Endothelial cell of umbilical vein (primary cell): ENCODE measurements at regions not wholly inside any gene's neighbourhood (a gene's known extent, or its start where the extent isn't known, plus 50 kb on each side); places are given as distances from the start of the nearest gene placed in this dataset.

ENCODE experiments used
- BruUV-seq: library from RNA; stranded (reverse); fragments of 400-500 nt; replicated peaks from 2 replicates; lab custom pipeline; 2021; lab: Mats Ljungman, UMichigan
- CTCF ChIA-PET: fragments of 300-600, 350-600 bp; sonication (Branson Sonifier 250); formaldehyde crosslinking; loops from one replicate; lab custom pipeline; 2021; ENCODE audit warnings: antibody characterized with exemption, inconsistent platforms; lab: Charles Lee
- POLR2A ChIA-PET: fragments of 300-600, 350-600 bp; sonication (Branson Sonifier 250); formaldehyde crosslinking; loops from one replicate; lab custom pipeline; 2021; ENCODE audit warnings: antibody characterized with exemption, inconsistent platforms; lab: Charles Lee
- DNase-seq: peaks from one replicate; pipeline ENCODE4 v3.0.0-alpha.2; 2011; ENCODE audit warnings: low read depth, low spot score
- FAIRE-seq: peaks from 2 replicates; lab custom pipeline; 2011; peaks lifted over from hg19 to GRCh38; lab: Jason Lieb, UNC
- H2AFZ ChIP-seq: 2 replicates; pipeline ENCODE4 v1.6.0; 2012; ENCODE audit warnings: low read depth, low read length, control low read depth, inconsistent platforms
- H3K27ac ChIP-seq: 2 replicates; pipeline ENCODE4 v1.5.1; 2011; ENCODE audit warnings: low read depth, mild to moderate bottlenecking, control low read depth, low read length, moderate library complexity; ENCODE audit not compliant: insufficient read depth
- H3K27me3 ChIP-seq, 2 experiments: 2 replicates each; pipeline versions ENCODE4 v1.6.0 to v1.6.1; 2011; ENCODE audit warnings: low read length in 2 of 2, mixed read lengths in 1 of 2; ENCODE audit not compliant: control insufficient read depth in 2 of 2, insufficient read depth in 2 of 2
- H3K36me3 ChIP-seq, 2 experiments: 2 replicates in 1 of 2; 3 replicates in 1 of 2; pipeline ENCODE4 v1.5.1; 2011; ENCODE audit warnings: low read length in 2 of 2, mild to moderate bottlenecking in 1 of 2, moderate library complexity in 1 of 2; ENCODE audit not compliant: control insufficient read depth in 2 of 2, insufficient read depth in 2 of 2; ENCODE audit errors: extremely low read depth in 1 of 2
- H3K4me1 ChIP-seq: 3 replicates; pipeline ENCODE4 v1.5.1; 2011; ENCODE audit warnings: mild to moderate bottlenecking, low read length; ENCODE audit not compliant: control insufficient read depth, insufficient read depth; ENCODE audit errors: extremely low read depth
- H3K4me2 ChIP-seq: 2 replicates; pipeline ENCODE4 v1.6.1; 2011; ENCODE audit warnings: low read length, control low read depth, mixed read lengths; ENCODE audit not compliant: insufficient read depth
- H3K4me3 ChIP-seq, 3 experiments: fragments of 200-600 bp in 1 of 3; sonication (generic), shearing (Covaris generic) in 1 of 3; replicated peaks in 1 of 3; 2 replicates each; pipeline ENCODE4 v1.5.1; 2011 to 2016; ENCODE audit warnings: control low read depth in 3 of 3, low read length in 3 of 3, mild to moderate bottlenecking in 2 of 3, inconsistent platforms in 1 of 3, low read depth in 1 of 3, moderate library complexity in 1 of 3; ENCODE audit not compliant: insufficient read depth in 1 of 3
- H3K79me2 ChIP-seq: 2 replicates; pipeline ENCODE4 v1.6.0; 2012; ENCODE audit warnings: low read length, inconsistent platforms; ENCODE audit not compliant: control insufficient read depth, insufficient read depth
- H3K9ac ChIP-seq: replicated peaks from 2 replicates; pipeline ENCODE3; 2011; ENCODE audit warnings: low read length, control low read depth; ENCODE audit not compliant: insufficient read depth; ENCODE audit errors: extremely low read depth
- H3K9me1 ChIP-seq: replicated peaks from 3 replicates; pipeline ENCODE4 v1.6.0; 2011; ENCODE audit warnings: mild to moderate bottlenecking, low read length; ENCODE audit not compliant: control insufficient read depth, insufficient read depth; ENCODE audit errors: extremely low read depth
- H3K9me3 ChIP-seq: replicated peaks from 2 replicates; pipeline ENCODE4 v1.5.1; 2012; ENCODE audit warnings: low read length, inconsistent platforms; ENCODE audit not compliant: control insufficient read depth, insufficient read depth
- H4K20me1 ChIP-seq: replicated peaks from 2 replicates; pipeline ENCODE3; 2011; ENCODE audit warnings: mild to moderate bottlenecking, low read length; ENCODE audit not compliant: control insufficient read depth, insufficient read depth; ENCODE audit errors: extremely low read depth
- EZH2 ChIP-seq: IDR thresholded peaks from 2 replicates; pipeline ENCODE4 v1.6.1; 2012; ENCODE audit warnings: borderline replicate concordance, low read depth, mild to moderate bottlenecking, moderate library complexity, low read length, inconsistent platforms; ENCODE audit not compliant: severe bottlenecking
- FOS ChIP-seq: IDR thresholded peaks from 2 replicates; pipeline ENCODE4 v1.6.1; 2011; ENCODE audit warnings: mild to moderate bottlenecking, low read length, moderate library complexity, borderline replicate concordance; ENCODE audit not compliant: insufficient read depth
- GATA2 ChIP-seq: IDR thresholded peaks from 2 replicates; pipeline ENCODE4 v1.7.0; 2011; ENCODE audit warnings: low read depth, mild to moderate bottlenecking, moderate library complexity, mixed read lengths, low read length; ENCODE audit not compliant: insufficient read length, insufficient read depth
- JUN ChIP-seq: IDR thresholded peaks from 2 replicates; pipeline ENCODE4 v1.6.1; 2011; ENCODE audit warnings: borderline replicate concordance, low read depth; ENCODE audit not compliant: insufficient read length, insufficient read depth
- MAX ChIP-seq: IDR thresholded peaks from 2 replicates; pipeline ENCODE4 v1.6.1; 2011; ENCODE audit not compliant: insufficient read depth, insufficient read length
- MYC ChIP-seq: IDR thresholded peaks from one replicate; pipeline ENCODE4 v1.6.1; 2011; ENCODE audit warnings: mild to moderate bottlenecking, low read depth, low read length
- POLR2A ChIP-seq: IDR thresholded peaks from 2 replicates; pipeline ENCODE4 v1.6.1; 2012; ENCODE audit warnings: low read depth, mild to moderate bottlenecking, control low read depth, low read length
- POLR2AphosphoS5 ChIP-seq: IDR thresholded peaks from 2 replicates; pipeline ENCODE4 v1.6.1; 2012; ENCODE audit warnings: low read depth, mild to moderate bottlenecking, control low read depth, low read length, moderate library complexity; ENCODE audit not compliant: insufficient read depth
- dilution Hi-C: fragments of 300-500 bp; cut with MboI; formaldehyde crosslinking; loops from one replicate; pipeline ENCODE4 v1.15.0; 2019; ENCODE audit warnings: low sequenced_read_pairs; ENCODE audit not compliant: extremely low pct_ligation_motif_present
- intact Hi-C: fragments of 100-400 bp; cut with micrococcal nuclease; formaldehyde crosslinking; loops from one replicate; pipeline ENCODE4 v1.10.0; 2022
- TF ChIP-seq, protein P1 (sequence below), 2 donors: IDR thresholded peaks; 1 replicate in 1 of 2; 2 replicates in 1 of 2; pipeline ENCODE4 v1.5.1; 2011; ENCODE audit warnings: low read length in 2 of 2, mild to moderate bottlenecking in 2 of 2, moderate library complexity in 2 of 2, control low read depth in 1 of 2, inconsistent platforms in 1 of 2, low read depth in 1 of 2; ENCODE audit not compliant: insufficient read depth in 1 of 2; ENCODE audit errors: extremely low read depth in 1 of 2

GRCh38 chr7:138307633-138308032 lies 152.4 kb upstream of the TRIM24 start:
- intact Hi-C loops (no loop called here), dilution Hi-C loops (no loop called here)
- Histone ChIP-seq H3K4me2 (no peak overlapping the region), H4K20me1 (no peaks in the 10 kb centered on the region), H3K4me1 (no peaks in the 10 kb centered on the region), H3K36me3 (no peaks in the 10 kb centered on the region), H3K79me2 (no peaks in the 10 kb centered on the region), H2AFZ (no peak overlapping the region), H3K27me3 (no peaks in the 10 kb centered on the region), H3K27ac (no peak overlapping the region), H3K9ac (no peak overlapping the region), H3K9me1 (no peaks in the 10 kb centered on the region), H3K4me3 (no peak overlapping the region), H3K9me3 (no peaks in the 10 kb centered on the region)
- DNase-seq (no peak), FAIRE-seq (no peak)
- no TSS peak for BruUV-seq
- CTCF ChIA-PET, result interaction anchor here (1.4 kb wide), 1 partner anchor 14 kb away, joined by 3 read pairs; no protein-coding TSS in a partner anchor
- TF ChIP-seq EZH2 (no peak), FOS (no peak), MYC (no peak), POLR2A (no peak), POLR2AphosphoS5 (no peak), GATA2 (no peak), JUN (no peak), MAX (no peak)
- TF ChIP-seq, protein P1, sequence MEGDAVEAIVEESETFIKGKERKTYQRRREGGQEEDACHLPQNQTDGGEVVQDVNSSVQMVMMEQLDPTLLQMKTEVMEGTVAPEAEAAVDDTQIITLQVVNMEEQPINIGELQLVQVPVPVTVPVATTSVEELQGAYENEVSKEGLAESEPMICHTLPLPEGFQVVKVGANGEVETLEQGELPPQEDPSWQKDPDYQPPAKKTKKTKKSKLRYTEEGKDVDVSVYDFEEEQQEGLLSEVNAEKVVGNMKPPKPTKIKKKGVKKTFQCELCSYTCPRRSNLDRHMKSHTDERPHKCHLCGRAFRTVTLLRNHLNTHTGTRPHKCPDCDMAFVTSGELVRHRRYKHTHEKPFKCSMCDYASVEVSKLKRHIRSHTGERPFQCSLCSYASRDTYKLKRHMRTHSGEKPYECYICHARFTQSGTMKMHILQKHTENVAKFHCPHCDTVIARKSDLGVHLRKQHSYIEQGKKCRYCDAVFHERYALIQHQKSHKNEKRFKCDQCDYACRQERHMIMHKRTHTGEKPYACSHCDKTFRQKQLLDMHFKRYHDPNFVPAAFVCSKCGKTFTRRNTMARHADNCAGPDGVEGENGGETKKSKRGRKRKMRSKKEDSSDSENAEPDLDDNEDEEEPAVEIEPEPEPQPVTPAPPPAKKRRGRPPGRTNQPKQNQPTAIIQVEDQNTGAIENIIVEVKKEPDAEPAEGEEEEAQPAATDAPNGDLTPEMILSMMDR (IDR thresholded peaks at IDR 0.05; ENCODE audit: extremely low read depth in 1 of 2, insufficient read depth in 1 of 2, low read depth in 1 of 2, low read length in 2 of 2), result no peak
- POLR2A ChIA-PET, result interaction anchor here (0.6 kb wide), 1 partner anchor 14 kb away, joined by 3 read pairs; no protein-coding TSS in a partner anchor
